ENCODE measurements at regions not wholly inside any gene's neighbourhood (a gene's known extent, or its start where the extent isn't known, plus 50 kb on each side); places are given as distances from the start of the nearest gene placed in this dataset.

GRCh38 chr18:41618147-41618546, 336.9 kb upstream of the PIK3C3 start:
- no peak for DNase-seq

DNA sequence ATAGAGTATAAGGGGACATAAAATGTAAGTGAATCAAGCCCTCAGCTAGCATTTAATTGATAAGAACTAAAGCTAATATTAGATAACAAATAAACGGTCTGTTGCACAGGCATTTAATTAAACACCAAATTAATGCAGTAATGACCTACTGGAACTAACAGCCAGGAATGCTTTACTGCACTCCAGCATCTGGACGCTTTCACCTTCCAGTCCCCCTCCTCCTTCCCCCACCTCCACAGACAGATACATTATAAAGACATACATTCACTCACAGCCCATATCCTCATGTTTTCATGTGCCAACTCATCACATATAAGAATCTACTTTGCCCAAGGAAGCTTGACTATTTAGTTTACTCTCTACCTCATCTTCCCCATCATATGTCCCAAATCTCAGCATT, 337.4 kb upstream of the PIK3C3 start:
- no peak for DNase-seq

GRCh38 chr18:41613003-41613609, 341.9 kb upstream of the PIK3C3 start:
- no peak for DNase-seq

DNA sequence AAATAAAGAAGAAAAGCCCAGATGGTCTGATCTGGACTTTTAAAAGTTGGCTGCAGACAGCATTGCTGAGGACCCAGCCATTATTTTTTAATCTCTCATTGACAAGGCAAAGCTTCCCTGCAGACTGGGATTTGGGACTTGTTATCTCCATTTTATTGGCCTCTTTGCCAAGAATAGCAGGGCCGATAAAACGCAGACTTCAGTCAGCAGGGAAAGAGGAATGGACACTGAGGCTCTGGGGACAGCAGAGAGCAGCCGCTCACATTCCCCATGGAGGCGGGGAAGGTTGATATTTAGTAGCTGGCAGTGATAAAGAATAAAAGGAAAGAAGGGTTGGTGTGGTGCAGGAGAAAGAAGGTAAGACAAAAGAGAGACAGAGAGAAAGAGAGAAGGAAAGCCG, 350.1 kb upstream of the PIK3C3 start:
- DNase-seq: no peak

- no peak for DNase-seq
Measured at GRCh38 chr18:41602034-41602433, 353.0 kb upstream of the PIK3C3 start.

- DNase-seq: no peak
Measured at GRCh38 chr18:41600693-41601391, 354.2 kb upstream of the PIK3C3 start.

- no peak for DNase-seq
Measured at GRCh38 chr18:41599466-41599865, 355.6 kb upstream of the PIK3C3 start.

- DNase-seq: no peak
Measured at GRCh38 chr18:41594582-41594981, 360.5 kb upstream of the PIK3C3 start.

- no peak for DNase-seq
Measured at GRCh38 chr18:41593171-41593675, 361.8 kb upstream of the PIK3C3 start.

- DNase-seq: no peak
Measured at GRCh38 chr18:41587976-41588375, 367.1 kb upstream of the PIK3C3 start.

DNA sequence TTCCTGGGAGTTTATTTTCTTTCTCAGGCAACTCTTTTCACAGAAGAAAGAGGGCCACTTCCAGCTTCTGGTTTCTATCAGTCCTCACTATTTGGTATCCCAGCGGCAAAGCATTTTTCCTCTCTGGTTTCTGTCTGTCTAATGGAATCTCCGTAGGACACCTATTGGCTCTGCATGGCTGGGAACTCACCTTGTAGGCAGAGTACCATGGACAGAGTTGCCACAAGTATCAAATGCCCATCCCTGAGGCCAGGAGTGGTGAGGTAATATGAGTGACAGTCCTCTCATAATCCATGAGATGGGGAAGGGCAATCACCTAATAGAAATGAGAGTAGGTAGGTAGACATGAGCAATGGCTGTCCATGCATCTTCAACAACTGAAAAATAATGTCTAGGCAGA, 369.5 kb upstream of the PIK3C3 start:
- DNase-seq: no peak

DNA sequence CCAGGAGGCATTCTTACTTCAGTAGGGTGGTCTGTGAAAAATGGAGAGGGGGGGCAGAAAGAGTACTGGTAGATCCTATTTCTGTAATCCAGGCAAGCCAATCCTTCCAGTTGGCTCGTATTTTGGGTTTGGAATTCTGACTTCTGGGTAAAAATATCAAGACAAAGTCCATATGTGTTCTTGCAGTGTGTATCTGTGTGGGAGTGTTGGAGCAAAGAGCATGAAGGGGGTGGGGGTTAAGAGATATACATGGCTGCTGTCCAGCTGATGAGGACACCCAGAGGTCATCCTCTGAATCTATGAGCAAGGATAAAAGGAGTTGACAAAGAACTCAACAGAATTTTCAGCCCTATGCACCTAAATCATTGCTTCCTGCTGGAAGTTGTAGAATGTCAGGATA, 375.8 kb upstream of the PIK3C3 start:
- DNase-seq: no peak

GRCh38 chr18:41577529-41577928, 377.5 kb upstream of the PIK3C3 start:
- DNase-seq: no peak

GRCh38 chr18:41576643-41577042, 378.4 kb upstream of the PIK3C3 start:
- DNase-seq: no peak

DNA sequence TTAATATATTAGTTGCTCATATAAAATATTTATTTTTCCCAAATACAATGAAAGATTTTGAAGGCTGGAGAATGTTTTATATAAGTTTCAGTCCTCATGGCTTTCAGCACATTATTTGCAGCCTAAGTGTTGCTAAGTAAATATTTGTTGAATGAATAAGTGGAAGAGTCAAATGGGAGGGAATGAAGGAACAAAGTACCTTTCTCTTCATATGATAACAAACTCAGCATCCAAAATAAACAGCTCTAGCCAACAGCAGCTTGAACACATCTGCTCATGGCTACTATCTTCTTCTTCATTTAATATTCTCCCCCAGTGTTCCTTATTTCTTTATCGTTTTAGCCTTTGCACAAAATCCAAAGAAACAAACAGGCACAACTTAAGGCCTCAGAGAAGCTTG, 385.2 kb upstream of the PIK3C3 start:
- no peak for DNase-seq

DNA sequence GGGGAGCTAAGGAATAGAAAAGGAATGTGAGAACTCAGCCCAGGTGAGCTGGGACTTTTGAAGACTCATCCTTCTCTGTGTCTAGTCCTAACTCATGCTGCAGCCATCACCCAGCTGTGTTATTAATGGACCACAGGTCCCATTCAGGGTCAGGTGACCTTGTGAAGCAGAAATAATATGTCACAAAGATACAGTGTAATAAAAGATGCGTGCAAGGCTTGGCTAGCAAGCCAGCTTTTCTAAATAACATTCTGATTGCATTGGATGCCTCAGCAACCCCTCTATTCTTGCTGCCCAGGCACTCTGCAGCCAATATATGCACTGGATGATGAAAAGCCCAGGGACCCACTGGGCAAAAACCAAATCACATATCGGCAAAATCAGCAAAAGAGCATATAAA, 393.1 kb upstream of the PIK3C3 start:
- no peak for DNase-seq

- DNase-seq: no peak
Measured at GRCh38 chr18:41558715-41559114, 396.3 kb upstream of the PIK3C3 start.

- DNase-seq: no peak
Measured at GRCh38 chr18:41553716-41554115, 401.3 kb upstream of the PIK3C3 start.

DNA sequence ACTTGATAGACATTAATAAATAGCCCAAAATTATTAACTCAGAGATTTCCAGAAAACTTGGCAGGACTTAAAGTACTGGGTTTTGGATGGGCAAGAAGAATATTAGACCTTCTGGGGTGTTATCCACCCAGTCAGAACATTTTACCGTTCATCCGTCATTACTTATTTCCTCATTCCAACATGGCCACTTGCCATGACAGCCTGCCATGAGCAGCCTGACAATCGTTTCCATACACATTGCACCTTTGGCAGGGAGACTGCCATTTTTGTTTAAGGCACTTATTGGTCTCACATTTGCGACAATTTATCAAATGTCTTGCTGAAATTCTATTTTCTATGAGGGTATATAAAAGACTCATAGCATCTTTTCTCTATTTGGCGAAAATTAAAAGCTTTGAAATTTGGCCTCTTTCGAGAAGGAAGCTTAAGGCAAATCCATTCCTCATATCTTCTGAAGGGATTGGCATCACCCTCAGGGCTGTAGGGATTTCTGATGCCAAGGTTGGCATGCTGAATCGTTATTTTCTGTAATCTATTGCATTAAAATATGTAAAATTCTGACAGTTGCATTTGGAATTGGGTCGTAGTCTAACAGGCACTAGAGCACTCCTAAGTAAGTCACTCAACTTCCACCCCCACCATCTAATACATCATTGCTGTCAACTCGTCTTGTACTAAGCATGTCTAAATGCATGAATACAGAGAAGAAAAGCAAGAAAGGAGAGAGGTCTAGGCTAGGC, 406.3 kb upstream of the PIK3C3 start:
- no peak for DNase-seq

GRCh38 chr18:41545091-41545888, 409.7 kb upstream of the PIK3C3 start:
- no peak for DNase-seq

DNA sequence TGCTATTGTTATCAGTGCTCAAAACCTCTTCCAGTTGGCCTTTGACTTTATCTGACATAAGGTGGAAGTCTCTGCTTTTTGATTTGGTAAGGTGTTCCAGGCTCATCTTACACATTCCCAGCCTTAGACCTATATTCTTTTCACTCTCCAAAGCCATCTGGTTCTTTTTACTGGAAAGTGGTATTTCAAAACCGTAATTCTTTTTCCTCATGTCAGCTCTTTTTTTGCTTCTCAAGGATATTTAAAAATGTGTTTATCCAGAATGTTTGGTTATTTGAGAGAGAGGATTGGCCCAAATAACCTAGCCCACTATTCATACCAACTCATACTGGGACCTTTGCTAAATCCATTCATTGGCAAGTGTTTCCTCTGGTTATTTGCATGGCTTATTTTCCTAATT, 411.2 kb upstream of the PIK3C3 start:
- no peak for DNase-seq

DNA sequence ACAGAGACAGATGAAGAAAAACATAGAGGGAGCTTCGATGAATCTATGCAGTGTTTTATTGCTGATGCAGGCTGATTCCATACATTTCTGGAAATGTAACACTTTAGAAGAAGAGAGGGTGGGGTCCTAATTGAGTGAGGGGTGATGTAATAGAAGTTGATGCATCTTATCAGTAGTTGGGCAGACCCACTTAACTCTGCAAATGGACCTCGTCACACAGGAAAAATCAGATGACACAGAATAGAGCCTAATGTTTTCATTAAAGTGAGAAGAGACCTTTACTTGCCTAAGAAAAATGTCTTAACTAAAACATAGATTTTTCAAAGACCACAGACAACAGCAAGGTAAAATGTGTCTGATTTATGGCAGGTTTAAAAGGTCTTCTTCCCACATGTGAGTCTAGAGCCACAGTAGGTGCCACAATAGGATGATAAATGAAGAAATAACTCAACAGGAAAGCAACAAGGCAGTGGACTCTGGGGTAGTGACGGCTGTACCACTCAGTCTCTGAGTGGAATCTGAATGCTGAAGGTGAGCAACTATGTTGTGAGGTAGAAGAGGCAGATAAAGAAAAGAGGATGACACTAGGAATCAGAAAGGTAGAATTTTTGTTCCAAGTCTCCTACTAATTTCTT, 414.7 kb upstream of the PIK3C3 start:
- DNase-seq: no peak

GRCh38 chr18:41538751-41539150, 416.3 kb upstream of the PIK3C3 start:
- DNase-seq: no peak
